Osteocyte (in vitro differentiated cells): ENCODE measurements at regions not wholly inside any gene's neighbourhood (a gene's known extent, or its start where the extent isn't known, plus 50 kb on each side); places are given as distances from the start of the nearest gene placed in this dataset.

Experiments used
- DNase-seq: peaks from one replicate; pipeline ENCODE4 v3.0.0; 2021; ENCODE audit warnings: mixed read lengths; ENCODE audit not compliant: unreplicated experiment; ENCODE audit errors: extremely low spot score
- H3K27ac Mint-ChIP-seq: one replicate; pipeline ENCODE4 v1.8.0; 2021; ENCODE audit warnings: mild to moderate bottlenecking, mixed read lengths; ENCODE audit not compliant: unreplicated experiment
- H3K27me3 Mint-ChIP-seq: one replicate; pipeline ENCODE4 v1.8.0; 2021; ENCODE audit warnings: mixed read lengths; ENCODE audit not compliant: unreplicated experiment
- H3K36me3 Mint-ChIP-seq: one replicate; pipeline ENCODE4 v1.8.0; 2021; ENCODE audit warnings: mixed read lengths; ENCODE audit not compliant: unreplicated experiment
- H3K4me1 Mint-ChIP-seq: one replicate; pipeline ENCODE4 v1.8.0; 2021; ENCODE audit warnings: mixed read lengths; ENCODE audit not compliant: unreplicated experiment
- H3K4me3 Mint-ChIP-seq: one replicate; pipeline ENCODE4 v1.8.0; 2021; ENCODE audit warnings: mild to moderate bottlenecking, moderate library complexity, mixed read lengths; ENCODE audit not compliant: unreplicated experiment
- H3K9me3 Mint-ChIP-seq: one replicate; pipeline ENCODE4 v1.8.0; 2021; ENCODE audit warnings: mixed read lengths; ENCODE audit not compliant: unreplicated experiment
- CTCF ChIP-seq: fragments of 200-600 bp; sonication (generic); IDR thresholded peaks from 2 replicates; pipeline ENCODE4 v1.5.0; 2021; ENCODE audit warnings: antibody characterized with exemption, mild to moderate bottlenecking, moderate library complexity

DNA sequence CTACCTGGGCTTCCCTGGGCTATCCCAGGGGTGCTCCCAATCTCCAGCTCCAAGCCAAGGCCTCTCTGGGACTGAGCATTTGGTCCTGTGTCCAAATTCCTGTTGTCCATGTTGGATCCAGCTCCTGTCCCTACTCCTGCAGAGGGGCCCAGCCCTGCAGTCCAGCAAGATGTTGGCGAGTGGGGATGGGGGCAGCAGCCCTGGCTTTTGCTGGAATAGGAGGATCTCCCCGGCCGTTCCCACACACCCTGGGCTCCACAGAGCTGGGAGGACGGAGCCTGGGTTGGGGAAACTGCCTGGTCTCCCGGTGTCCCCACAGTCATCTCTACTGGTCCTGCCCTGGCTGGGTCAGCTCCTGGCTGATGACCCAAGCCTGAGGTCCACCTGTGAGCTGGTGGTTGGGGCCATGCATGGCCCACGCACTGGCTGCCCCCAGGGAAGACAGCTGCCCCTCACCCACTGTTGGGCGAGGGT, 219.6 kb upstream of the C14orf180 start:
- no peak for DNase-seq
- H3K27me3 Mint-ChIP-seq: no peaks in the 10 kb centered on the region
- no peaks in the 10 kb centered on the region for H3K9me3 Mint-ChIP-seq
- no peaks in the 10 kb centered on the region for H3K36me3 Mint-ChIP-seq
- TF ChIP-seq CTCF: no peak
- H3K4me1 Mint-ChIP-seq: no peaks in the 10 kb centered on the region
- H3K4me3 Mint-ChIP-seq: no peak overlapping the region
- no peak overlapping the region for H3K27ac Mint-ChIP-seq

DNA sequence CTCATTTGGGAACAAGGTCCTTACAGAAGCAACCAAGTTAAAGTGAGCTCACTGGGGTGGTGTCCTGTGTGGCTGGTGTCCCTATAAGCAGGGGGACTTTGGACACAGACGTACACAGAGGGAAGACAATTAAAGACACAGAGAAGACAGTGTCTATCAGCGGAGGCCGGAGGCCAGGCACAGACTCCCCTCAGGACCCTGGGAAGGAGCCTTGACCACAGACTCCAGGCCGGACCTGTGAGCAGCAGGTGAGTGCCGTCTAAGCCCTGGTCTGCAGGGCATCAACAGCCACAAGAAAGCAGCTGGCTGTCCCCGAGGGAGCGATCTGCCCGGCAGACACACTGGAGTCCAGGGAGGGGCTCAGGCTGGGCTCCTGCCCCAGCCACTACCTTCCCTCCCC, 219.1 kb upstream of the C14orf180 start:
- Mint-ChIP-seq H3K4me1 (no peaks in the 10 kb centered on the region), H3K27me3 (no peaks in the 10 kb centered on the region), H3K4me3 (no peak overlapping the region), H3K9me3 (no peaks in the 10 kb centered on the region), H3K27ac (no peak overlapping the region), H3K36me3 (no peaks in the 10 kb centered on the region)
- DNase-seq: no peak
- no peak for TF ChIP-seq CTCF

- H3K4me3 Mint-ChIP-seq: no peak overlapping the region
- TF ChIP-seq CTCF: no peak
- no peaks in the 10 kb centered on the region for H3K36me3 Mint-ChIP-seq
- no peaks in the 10 kb centered on the region for H3K4me1 Mint-ChIP-seq
- no peaks in the 10 kb centered on the region for H3K27me3 Mint-ChIP-seq
- no peaks in the 10 kb centered on the region for H3K9me3 Mint-ChIP-seq
- H3K27ac Mint-ChIP-seq: no peak overlapping the region
- no peak for DNase-seq
Measured at GRCh38 chr14:104361101-104361591, 218.4 kb upstream of the C14orf180 start.

GRCh38 chr14:104361921-104362681, 217.5 kb upstream of the C14orf180 start:
- Mint-ChIP-seq H3K9me3 (no peaks in the 10 kb centered on the region), H3K27me3 (no peaks in the 10 kb centered on the region), H3K4me3 (no peak overlapping the region), H3K4me1 (no peaks in the 10 kb centered on the region), H3K36me3 (no peaks in the 10 kb centered on the region), H3K27ac (no peak overlapping the region)
- no peak for TF ChIP-seq CTCF
- no peak for DNase-seq

DNA sequence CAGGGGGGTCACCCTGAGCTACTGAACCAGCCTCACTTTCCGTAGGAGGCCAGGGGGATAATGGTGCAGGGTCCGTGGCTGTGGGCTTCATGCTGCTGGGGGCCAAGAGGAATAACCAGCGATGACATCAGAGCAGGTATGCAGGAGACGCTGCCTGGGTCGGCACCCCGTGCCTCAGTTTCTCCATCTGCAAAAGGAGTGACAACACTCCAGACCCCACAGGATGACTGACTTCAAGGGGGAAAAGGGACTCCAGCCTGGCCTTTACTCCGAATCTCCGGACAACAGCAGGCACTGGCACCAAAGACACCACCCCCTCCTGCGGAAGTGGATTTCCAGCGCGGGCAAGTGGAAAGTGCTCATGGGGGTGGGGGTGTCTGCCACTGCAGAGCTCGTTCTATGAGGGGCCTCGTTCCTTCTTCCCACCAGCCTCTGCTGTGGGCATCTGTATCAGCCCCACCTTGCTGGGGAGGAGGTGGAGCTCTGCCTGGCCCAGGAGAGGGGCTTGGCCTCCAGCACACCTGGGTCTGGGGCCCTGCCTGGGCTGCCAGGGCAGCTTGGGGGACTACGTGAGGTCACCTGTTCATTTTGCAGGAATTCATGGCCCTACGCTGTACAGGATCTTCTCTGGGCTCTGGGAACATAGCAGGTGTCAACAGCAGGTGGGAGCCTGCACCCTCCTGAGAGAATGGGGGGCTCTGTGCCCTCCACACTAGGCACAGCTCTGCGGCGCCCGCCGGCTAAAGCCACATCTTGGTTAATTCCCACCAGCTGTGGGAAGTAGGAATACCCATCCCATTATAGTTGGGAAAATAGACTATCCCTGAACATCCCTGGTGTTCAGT, 216.6 kb upstream of the C14orf180 start:
- no peak for TF ChIP-seq CTCF
- Mint-ChIP-seq H3K36me3 (no peaks in the 10 kb centered on the region), H3K9me3 (no peaks in the 10 kb centered on the region), H3K4me1 (no peaks in the 10 kb centered on the region), H3K27ac (no peak overlapping the region), H3K4me3 (no peak overlapping the region), H3K27me3 (no peaks in the 10 kb centered on the region)
- no peak for DNase-seq
